Naive B cell (primary cell): ENCODE measurements at regions not wholly inside any gene's neighbourhood (a gene's known extent, or its start where the extent isn't known, plus 50 kb on each side); places are given as distances from the start of the nearest gene placed in this dataset.

Experiments
- ATAC-seq, 2 donors: fragments of 150-1000 bp; cut with Tn5 transposase; 2 replicates each; pipeline ENCODE4 v1.10.0; 2021; ENCODE audit warnings: low read depth in 2 of 2, mild to moderate bottlenecking in 2 of 2, moderate library complexity in 2 of 2
- DNase-seq: peaks from one replicate; pipeline ENCODE4 v3.0.0; 2022
- H3K27ac Mint-ChIP-seq, 6 donors: one replicate each; pipeline ENCODE4 v1.8.0; 2020 to 2022; ENCODE audit warnings: mild to moderate bottlenecking in 6 of 6, mixed read lengths in 6 of 6, moderate library complexity in 5 of 6, inconsistent platforms in 2 of 6
- H3K27me3 Mint-ChIP-seq, 3 donors: one replicate each; pipeline ENCODE4 v1.8.0; 2021 to 2022; ENCODE audit warnings: mixed read lengths in 3 of 3, mild to moderate bottlenecking in 1 of 3
- H3K36me3 Mint-ChIP-seq, 2 donors: one replicate each; pipeline ENCODE4 v1.8.0; 2020 to 2022; ENCODE audit warnings: mixed read lengths in 2 of 2, inconsistent platforms in 1 of 2, mild to moderate bottlenecking in 1 of 2
- H3K4me1 Mint-ChIP-seq, 3 donors: one replicate each; pipeline ENCODE4 v1.8.0; 2020 to 2022; ENCODE audit warnings: mixed read lengths in 3 of 3, inconsistent platforms in 1 of 3, mild to moderate bottlenecking in 1 of 3, moderate library complexity in 1 of 3
- H3K4me3 Mint-ChIP-seq, 8 donors: one replicate each; pipeline ENCODE4 v1.8.0; 2020 to 2022; ENCODE audit warnings: mild to moderate bottlenecking in 8 of 8, mixed read lengths in 8 of 8, moderate library complexity in 8 of 8, inconsistent platforms in 2 of 8
- H3K9me3 Mint-ChIP-seq, 7 donors: one replicate each; pipeline ENCODE4 v1.8.0; 2020 to 2022; ENCODE audit warnings: mixed read lengths in 7 of 7, mild to moderate bottlenecking in 5 of 7, inconsistent platforms in 2 of 7, moderate library complexity in 1 of 7

DNA sequence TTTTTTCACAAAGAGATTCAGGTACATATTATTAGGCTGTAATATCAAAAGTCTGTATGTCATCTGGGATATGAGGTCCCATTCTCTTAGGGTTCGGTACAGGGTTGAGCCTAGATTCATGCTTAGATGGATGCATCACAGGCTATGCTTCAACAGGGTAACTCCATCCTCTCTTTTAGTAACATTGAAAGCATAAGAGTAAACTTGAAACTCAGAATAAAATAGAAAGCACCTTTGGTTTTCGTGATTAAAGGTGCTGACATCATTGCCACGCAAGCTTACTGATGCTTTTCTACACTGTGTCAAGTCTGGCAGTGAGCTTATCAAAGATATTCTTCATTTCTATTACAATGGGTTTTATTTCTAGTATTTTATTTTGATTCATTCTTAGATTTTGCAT, 419.1 kb upstream of the DSEL start:
- H3K9me3 Mint-ChIP-seq, result peaks cover 0 to 2% (median 0%) of the 10 kb centered on the region in 7 donors
- H3K27me3 Mint-ChIP-seq, result no peaks in the 10 kb centered on the region
- DNase-seq, result no peak
- no peak overlapping the region for H3K4me3 Mint-ChIP-seq
- ATAC-seq, result no peak
- no peaks in the 10 kb centered on the region for H3K4me1 Mint-ChIP-seq
- no peak overlapping the region for H3K27ac Mint-ChIP-seq
- no peaks in the 10 kb centered on the region for H3K36me3 Mint-ChIP-seq

- Mint-ChIP-seq H3K9me3 (peaks cover 0 to under 1% (median 0%) of the 10 kb centered on the region in 7 donors), H3K27me3 (no peaks in the 10 kb centered on the region), H3K4me3 (no peak overlapping the region), H3K36me3 (no peaks in the 10 kb centered on the region), H3K27ac (no peak overlapping the region), H3K4me1 (no peaks in the 10 kb centered on the region)
- no peak for DNase-seq
- ATAC-seq, result no peak
Measured at GRCh38 chr18:67933271-67933670, 416.8 kb upstream of the DSEL start.

DNA sequence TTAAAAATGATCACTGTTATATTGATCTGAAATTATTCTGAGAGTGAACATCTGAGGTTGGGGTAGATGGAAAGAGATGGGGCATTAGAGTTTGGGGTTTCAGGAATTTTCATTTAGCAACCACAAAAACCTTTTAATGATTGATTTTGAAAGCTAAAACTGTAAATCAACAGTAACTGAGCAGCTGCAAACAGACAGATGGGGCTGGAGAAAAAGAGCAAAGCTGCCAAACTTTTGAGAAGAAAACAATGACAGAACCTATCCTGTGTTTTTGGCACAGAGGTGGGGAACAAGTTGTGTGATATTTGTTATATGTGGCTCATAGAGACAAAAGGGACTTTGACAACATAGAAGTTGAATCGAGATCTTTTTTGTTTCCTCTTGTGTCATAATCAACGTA, 415.8 kb upstream of the DSEL start:
- Mint-ChIP-seq H3K27me3 (no peaks in the 10 kb centered on the region), H3K4me1 (no peaks in the 10 kb centered on the region), H3K36me3 (no peaks in the 10 kb centered on the region), H3K27ac (no peak overlapping the region), H3K4me3 (no peak overlapping the region), H3K9me3 (no peaks in the 10 kb centered on the region)
- ATAC-seq (no peak), DNase-seq (no peak)

GRCh38 chr18:67926929-67927864, 410.7 kb upstream of the DSEL start:
- H3K36me3 Mint-ChIP-seq, result no peaks in the 10 kb centered on the region
- no peak overlapping the region for H3K4me3 Mint-ChIP-seq
- no peaks in the 10 kb centered on the region for H3K4me1 Mint-ChIP-seq
- peaks cover 0 to 2% (median 0%) of the 10 kb centered on the region in 7 donors for H3K9me3 Mint-ChIP-seq
- no peak overlapping the region for H3K27ac Mint-ChIP-seq
- DNase-seq, result no peak
- no peaks in the 10 kb centered on the region for H3K27me3 Mint-ChIP-seq
- ATAC-seq, result no peak

DNA sequence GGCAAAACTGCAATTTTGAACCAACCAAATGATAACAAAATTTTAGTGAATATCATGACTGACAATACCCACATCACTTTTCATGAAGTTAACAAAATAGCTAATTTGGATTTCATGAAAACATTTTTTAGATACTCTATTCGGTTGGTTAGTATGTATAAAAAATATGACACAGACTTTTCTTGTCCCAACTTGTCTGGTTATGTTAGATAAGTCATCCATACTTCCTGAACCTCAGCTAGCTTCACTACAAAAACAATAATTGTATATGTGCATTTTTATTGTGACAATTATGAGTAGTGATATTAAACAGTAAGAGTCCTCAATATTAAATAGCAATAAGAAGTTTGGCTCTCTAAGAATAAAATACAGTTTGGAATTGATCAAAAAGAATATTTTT, 408.1 kb upstream of the DSEL start:
- no peaks in the 10 kb centered on the region for H3K36me3 Mint-ChIP-seq
- DNase-seq (no peak), ATAC-seq (no peak)
- H3K4me1 Mint-ChIP-seq, result no peaks in the 10 kb centered on the region
- peaks cover 0 to 5% (median 0%) of the 10 kb centered on the region in 7 donors for H3K9me3 Mint-ChIP-seq
- H3K4me3 Mint-ChIP-seq, result no peak overlapping the region
- H3K27ac Mint-ChIP-seq, result no peak overlapping the region
- H3K27me3 Mint-ChIP-seq, result no peaks in the 10 kb centered on the region

DNA sequence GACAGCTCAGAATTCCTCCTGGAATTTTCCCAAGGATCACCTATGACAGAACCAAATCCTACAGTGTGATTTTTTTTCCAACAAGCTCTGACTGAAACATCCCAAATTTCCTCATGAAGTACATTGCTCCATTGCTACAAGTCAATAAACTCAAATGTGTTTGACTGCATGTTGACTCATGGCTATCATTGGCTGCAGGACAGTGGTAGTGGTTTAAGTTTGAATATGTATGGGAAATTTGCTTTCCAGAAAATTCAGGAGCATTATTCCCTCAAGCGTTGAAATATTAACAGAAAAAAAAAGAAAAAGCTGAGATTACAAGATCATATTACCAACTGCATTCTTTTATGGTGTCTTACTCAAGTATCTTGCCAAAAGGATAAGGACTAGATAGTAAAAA, 402.8 kb upstream of the DSEL start:
- Mint-ChIP-seq H3K27ac (no peak overlapping the region), H3K9me3 (peaks cover 0 to 5% (median 0%) of the 10 kb centered on the region in 7 donors), H3K4me1 (no peaks in the 10 kb centered on the region), H3K4me3 (no peak overlapping the region), H3K27me3 (no peaks in the 10 kb centered on the region), H3K36me3 (no peaks in the 10 kb centered on the region)
- ATAC-seq (no peak), DNase-seq (no peak)

DNA sequence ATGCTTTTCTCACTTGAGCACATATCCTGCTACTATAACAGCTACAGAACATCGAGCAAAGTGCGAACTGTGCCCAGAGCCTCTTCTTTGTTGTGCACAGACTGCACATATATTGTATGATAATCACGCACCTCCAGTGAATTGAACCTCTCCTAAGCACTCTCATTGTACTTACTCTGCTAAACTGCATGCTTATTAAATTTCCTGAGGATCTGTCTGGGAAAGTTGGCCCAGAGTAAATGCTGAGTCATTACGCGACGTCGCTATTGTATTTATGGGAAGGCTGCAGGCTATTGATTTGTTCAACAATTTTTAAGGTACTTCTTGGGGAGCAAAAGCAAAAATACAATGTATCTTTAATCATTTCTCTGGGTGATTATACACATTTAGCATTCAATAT, 399.6 kb upstream of the DSEL start:
- Mint-ChIP-seq H3K4me3 (no peak overlapping the region), H3K4me1 (no peaks in the 10 kb centered on the region), H3K36me3 (no peaks in the 10 kb centered on the region), H3K27me3 (no peaks in the 10 kb centered on the region), H3K9me3 (peaks cover 0 to 6% (median 0%) of the 10 kb centered on the region in 7 donors), H3K27ac (no peak overlapping the region)
- no peak for ATAC-seq
- DNase-seq, result no peak

GRCh38 chr18:67913040-67913439, 396.5 kb upstream of the DSEL start:
- Mint-ChIP-seq H3K36me3 (no peaks in the 10 kb centered on the region), H3K27ac (no peak overlapping the region), H3K4me3 (no peak overlapping the region), H3K4me1 (no peaks in the 10 kb centered on the region), H3K27me3 (no peaks in the 10 kb centered on the region), H3K9me3 (peaks cover 0 to 6% (median 0%) of the 10 kb centered on the region in 7 donors)
- ATAC-seq (no peak), DNase-seq (no peak)

- H3K36me3 Mint-ChIP-seq, result no peaks in the 10 kb centered on the region
- H3K27ac Mint-ChIP-seq, result no peak overlapping the region
- no peak for DNase-seq
- no peak overlapping the region for H3K4me3 Mint-ChIP-seq
- H3K9me3 Mint-ChIP-seq, result no peaks in the 10 kb centered on the region
- H3K27me3 Mint-ChIP-seq, result no peaks in the 10 kb centered on the region
- ATAC-seq, result no peak
- H3K4me1 Mint-ChIP-seq, result no peaks in the 10 kb centered on the region
Measured at GRCh38 chr18:67901573-67901972, 385.1 kb upstream of the DSEL start.

DNA sequence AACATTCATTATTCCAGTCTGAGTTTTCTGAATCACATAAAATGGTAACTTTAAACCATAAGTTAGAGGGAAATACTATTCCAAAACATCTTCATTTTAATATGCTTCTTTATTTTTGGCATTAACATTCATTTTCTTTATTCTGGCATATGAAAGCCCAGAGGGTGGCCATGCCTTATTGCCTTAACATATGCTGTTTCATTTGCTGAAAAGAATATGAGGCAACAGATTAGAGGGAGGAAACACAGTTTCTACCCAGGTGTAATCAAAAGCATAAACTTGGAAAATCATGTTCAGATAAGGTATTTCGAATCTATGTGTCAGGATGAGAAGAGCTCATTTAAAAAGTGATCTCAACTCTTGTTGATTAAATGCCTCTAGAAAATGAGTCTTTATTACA, 379.9 kb upstream of the DSEL start:
- H3K27me3 Mint-ChIP-seq, result no peaks in the 10 kb centered on the region
- no peaks in the 10 kb centered on the region for H3K36me3 Mint-ChIP-seq
- peaks cover 0 to 2% (median 0%) of the 10 kb centered on the region in 7 donors for H3K9me3 Mint-ChIP-seq
- ATAC-seq (no peak), DNase-seq (no peak)
- H3K27ac Mint-ChIP-seq, result no peak overlapping the region
- H3K4me3 Mint-ChIP-seq, result no peak overlapping the region
- no peaks in the 10 kb centered on the region for H3K4me1 Mint-ChIP-seq

DNA sequence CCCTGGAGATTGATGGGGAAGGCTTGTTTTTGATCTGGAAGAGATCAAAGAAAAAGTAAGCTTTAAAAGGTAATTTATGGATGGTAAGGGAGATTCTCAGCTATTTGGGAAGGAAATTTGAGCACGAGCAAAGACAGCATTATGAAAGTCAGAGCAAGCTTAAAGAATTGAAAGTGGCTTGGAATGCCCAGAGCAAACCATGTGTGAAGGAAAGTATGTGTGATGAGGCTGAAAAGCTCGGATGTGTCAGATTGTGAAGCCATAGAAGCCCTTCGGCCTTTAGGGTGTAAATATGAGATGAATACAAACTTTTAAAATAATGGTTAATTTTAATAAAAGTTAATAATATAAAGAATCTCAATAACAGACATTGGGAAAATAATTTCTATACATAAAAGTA, 377.4 kb upstream of the DSEL start:
- DNase-seq (no peak), ATAC-seq (no peak)
- no peaks in the 10 kb centered on the region for H3K4me1 Mint-ChIP-seq
- no peaks in the 10 kb centered on the region for H3K27me3 Mint-ChIP-seq
- H3K27ac Mint-ChIP-seq, result no peak overlapping the region
- peaks cover 0 to 2% (median 0%) of the 10 kb centered on the region in 7 donors for H3K9me3 Mint-ChIP-seq
- no peak overlapping the region for H3K4me3 Mint-ChIP-seq
- H3K36me3 Mint-ChIP-seq, result no peaks in the 10 kb centered on the region

- no peaks in the 10 kb centered on the region for H3K36me3 Mint-ChIP-seq
- H3K9me3 Mint-ChIP-seq, result no peaks in the 10 kb centered on the region
- no peak overlapping the region for H3K27ac Mint-ChIP-seq
Measured at GRCh38 chr18:67876871-67877270, 360.4 kb upstream of the DSEL start.

DNA sequence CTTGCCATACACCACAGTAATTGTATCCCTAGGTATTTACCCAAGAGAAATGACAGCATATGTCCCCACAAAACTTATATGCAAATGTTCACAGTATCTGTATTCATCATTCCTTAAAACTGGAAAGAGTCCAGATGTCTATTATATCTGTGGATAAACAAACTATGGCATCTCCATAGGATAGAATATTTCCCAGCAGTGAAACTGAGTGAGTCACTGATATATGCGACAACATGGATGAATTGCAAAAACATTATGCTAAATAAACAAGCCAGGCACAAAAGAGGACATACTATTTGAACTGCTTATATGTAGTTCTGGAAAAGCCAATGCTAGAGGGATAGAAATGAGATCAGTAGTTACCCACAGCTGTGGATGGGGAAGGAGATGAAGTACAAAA, 359.4 kb upstream of the DSEL start:
- no peak for ATAC-seq
- Mint-ChIP-seq H3K36me3 (no peaks in the 10 kb centered on the region), H3K9me3 (no peaks in the 10 kb centered on the region), H3K4me3 (no peak overlapping the region), H3K4me1 (no peaks in the 10 kb centered on the region), H3K27ac (no peak overlapping the region), H3K27me3 (no peaks in the 10 kb centered on the region)
- no peak for DNase-seq

More at GRCh38 chr18:67876871-67877270, 360.4 kb upstream of the DSEL start:
- H3K4me1 Mint-ChIP-seq, result no peaks in the 10 kb centered on the region
- no peaks in the 10 kb centered on the region for H3K27me3 Mint-ChIP-seq
- no peak for ATAC-seq
- no peak overlapping the region for H3K4me3 Mint-ChIP-seq
- no peak for DNase-seq

GRCh38 chr18:67875060-67875459, 358.5 kb upstream of the DSEL start:
- H3K27me3 Mint-ChIP-seq, result no peaks in the 10 kb centered on the region
- DNase-seq (no peak), ATAC-seq (no peak)
- H3K27ac Mint-ChIP-seq, result no peak overlapping the region
- H3K4me3 Mint-ChIP-seq, result no peak overlapping the region
- no peaks in the 10 kb centered on the region for H3K36me3 Mint-ChIP-seq
- H3K4me1 Mint-ChIP-seq, result no peaks in the 10 kb centered on the region
- H3K9me3 Mint-ChIP-seq, result no peaks in the 10 kb centered on the region
